ENCODE measurements at regions not wholly inside any gene's neighbourhood (a gene's known extent, or its start where the extent isn't known, plus 50 kb on each side); places are given as distances from the start of the nearest gene placed in this dataset.

- in situ Hi-C loops (cut with MboI) = no loop called here
- Histone ChIP-seq H3K9me1 (ENCODE audit: control insufficient read depth, insufficient read depth, low read length) (no peaks in the 10 kb centered on the region), H3K79me2 (ENCODE audit: control insufficient read depth, insufficient read depth, low read length) (no peaks in the 10 kb centered on the region), H3K27me3 (ENCODE audit: control insufficient read depth in 2 of 2, insufficient read depth in 2 of 2, low read length in 2 of 2) (no peaks in the 10 kb centered on the region), H3K4me3 (no peak overlapping the region), H3K9me3 (replicated peaks; ENCODE audit: control insufficient read depth, insufficient read depth, low read depth, low read length) (peaks cover 3% of the 10 kb centered on the region; the same call in 1 of the 2 replicates), H3K9ac (ENCODE audit: insufficient read depth in 1 of 2, low read depth in 2 of 2, low read length in 2 of 2) (no peak overlapping the region), H3K27ac (ENCODE audit: extremely low read depth, low read depth, low read length) (no peak overlapping the region), H3K4me1 (replicated peaks in 1 of 2; ENCODE audit: control insufficient read depth in 2 of 2, insufficient read depth in 2 of 2, low read length in 2 of 2) (no peaks in the 10 kb centered on the region), H2AFZ (ENCODE audit: low read depth, low read length) (no peak overlapping the region), H3K36me3 (ENCODE audit: control insufficient read depth, insufficient read depth, low read length) (no peaks in the 10 kb centered on the region), H3K4me2 (ENCODE audit: insufficient read depth, low read length) (no peak overlapping the region), H4K20me1 (replicated peaks; ENCODE audit: control insufficient read depth, insufficient read depth, low read length) (no peaks in the 10 kb centered on the region)
- intact Hi-C loops (cut with micrococcal nuclease) = no loop called here
- ChIA-PET CTCF (ENCODE audit: low intra/inter-chr PET ratio) (no interaction called here), POLR2A (no interaction called here)
- FAIRE-seq (no peak), ATAC-seq (no peak), DNase-seq (ENCODE audit: extremely low read depth in 1 of 4, low spot score in 3 of 4) (no peak)
- TF ChIP-seq ZBTB49 (CRISPR knock-in tag; IDR thresholded peaks at IDR 0.05; ENCODE audit: borderline replicate concordance) (no peak), FOS (IDR thresholded peaks at IDR 0.05; ENCODE audit: extremely low read depth, insufficient read length) (no peak), MAX (CRISPR knock-in tag; IDR thresholded peaks at IDR 0.05) (no peak), BRF1 (IDR thresholded peaks at IDR 0.05; ENCODE audit: borderline replicate concordance, extremely low read depth, insufficient read length) (no peak)
- WGBS (ENCODE audit: insufficient coverage, low coverage, missing lambda C conversion rate) = 10% methylated on average over 3 of the region's 3 CpGs
- BruUV-seq (replicated peaks) = no TSS peak
Observed at GRCh38 chr1:195569934-195570333, 1038.3 kb downstream of the KCNT2 start.

Measured in K562 (cell line).